Retinal pigment epithelial cell (primary cell): ENCODE measurements at regions not wholly inside any gene's neighbourhood (a gene's known extent, or its start where the extent isn't known, plus 50 kb on each side); places are given as distances from the start of the nearest gene placed in this dataset.

Source experiments
- DNase-seq: peaks from one replicate; pipeline ENCODE4 v3.0.0-alpha.2; 2010; ENCODE audit warnings: low read depth
- H3K4me3 ChIP-seq: 2 replicates; pipeline ENCODE4 v1.5.1; 2011; ENCODE audit warnings: mild to moderate bottlenecking, low read length, control low read depth, moderate library complexity
- CTCF ChIP-seq: conservative IDR thresholded peaks from 2 replicates; pipeline ENCODE4 v1.5.1; 2011; ENCODE audit warnings: low read depth, low read length, control low read depth, inconsistent platforms

DNA sequence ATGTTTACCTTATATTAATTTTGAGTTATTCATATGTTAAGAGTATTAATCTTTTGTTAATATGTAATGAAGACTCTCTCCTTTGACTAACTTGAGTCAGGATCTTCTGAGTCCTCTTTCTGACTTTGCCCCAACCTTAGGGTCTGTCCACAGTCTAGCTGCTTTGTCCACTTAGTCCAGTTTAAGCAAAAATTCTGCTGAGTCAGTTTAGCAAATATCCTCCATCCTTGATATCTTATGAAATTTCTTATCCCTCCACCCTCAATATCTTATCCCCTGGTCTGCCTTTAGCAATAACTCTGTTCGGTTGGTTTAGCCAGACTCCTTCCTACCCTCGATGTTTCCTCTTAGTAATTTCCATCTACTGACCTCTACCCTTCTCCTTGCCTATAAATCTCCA, 91.7 kb downstream of the DIPK2A start:
- no peak overlapping the region for H3K4me3 ChIP-seq
- no peak for DNase-seq
- TF ChIP-seq CTCF = no peak

DNA sequence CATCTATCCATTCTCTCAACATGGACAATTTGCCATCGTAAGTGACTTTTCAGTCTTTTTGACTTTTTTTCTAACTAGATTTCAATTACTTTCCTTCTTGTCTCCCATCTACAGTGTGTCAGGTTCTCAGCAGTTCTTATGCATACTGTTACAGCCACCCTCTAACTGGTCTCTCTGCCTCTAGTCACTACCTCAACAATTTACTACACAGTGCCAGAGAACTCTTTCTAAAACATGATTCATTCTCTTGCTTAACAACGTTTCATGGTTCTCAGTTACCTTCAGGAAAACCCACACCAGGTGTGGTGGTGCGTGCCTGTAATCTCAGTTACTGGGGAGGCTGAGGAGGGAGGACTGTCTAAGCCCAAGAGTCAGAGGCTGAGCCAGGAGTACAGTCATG, 95.4 kb downstream of the DIPK2A start:
- no peak overlapping the region for H3K4me3 ChIP-seq
- TF ChIP-seq CTCF = no peak
- no peak for DNase-seq

DNA sequence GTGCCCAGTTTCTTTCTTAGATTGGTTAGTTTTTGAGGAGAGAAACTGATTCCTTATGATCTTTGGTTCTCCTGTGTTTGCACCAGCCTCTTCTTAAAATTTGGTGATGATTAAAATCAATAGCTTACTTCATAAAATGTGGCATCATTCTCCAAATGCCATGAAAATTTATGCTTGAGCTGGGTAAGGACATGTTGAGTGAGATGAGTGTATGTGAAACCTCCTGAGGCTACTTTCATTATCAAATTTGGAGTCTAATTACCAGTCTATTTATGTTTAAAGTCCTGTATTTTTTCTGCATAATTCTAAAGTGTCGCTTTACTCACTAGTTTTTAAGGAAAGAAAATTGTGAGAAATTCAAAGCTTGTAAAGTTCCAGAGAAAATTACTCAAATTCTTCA, 102.1 kb downstream of the DIPK2A start:
- TF ChIP-seq CTCF = no peak
- no peak for DNase-seq
- H3K4me3 ChIP-seq = no peak overlapping the region

DNA sequence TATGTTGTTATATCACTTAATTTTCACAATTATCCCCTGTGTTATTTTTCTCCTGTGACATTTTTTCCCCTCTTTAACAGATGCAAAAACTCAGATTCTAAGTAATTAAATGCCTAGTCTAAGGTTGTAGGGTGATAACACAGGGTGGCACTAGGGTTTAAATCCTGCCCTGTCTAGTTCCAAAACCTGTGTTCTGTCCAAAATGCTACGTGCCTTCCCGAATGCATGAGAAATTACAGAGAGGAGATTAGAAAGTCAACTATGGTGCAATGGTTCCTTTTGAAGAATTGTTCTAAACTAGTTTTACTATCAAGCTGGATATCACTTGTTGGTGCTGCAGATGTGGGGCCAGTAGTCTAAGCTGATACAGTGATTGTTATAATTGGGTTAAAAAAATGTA, 108.0 kb downstream of the DIPK2A start:
- no peak for DNase-seq
- no peak overlapping the region for H3K4me3 ChIP-seq
- TF ChIP-seq CTCF = no peak

GRCh38 chr3:144084929-144085328, 113.3 kb downstream of the DIPK2A start:
- no peak overlapping the region for H3K4me3 ChIP-seq
- DNase-seq = no peak
- TF ChIP-seq CTCF = no peak

- H3K4me3 ChIP-seq = no peak overlapping the region
- TF ChIP-seq CTCF = no peak
- no peak for DNase-seq
Observed at GRCh38 chr3:144085964-144086363, 114.3 kb downstream of the DIPK2A start.

GRCh38 chr3:144096016-144096415, 124.4 kb downstream of the DIPK2A start:
- no peak for DNase-seq
- H3K4me3 ChIP-seq = no peak overlapping the region
- no peak for TF ChIP-seq CTCF
